HepG2 (cell line): ENCODE measurements at regions not wholly inside any gene's neighbourhood (a gene's known extent, or its start where the extent isn't known, plus 50 kb on each side); places are given as distances from the start of the nearest gene placed in this dataset.

Source experiments
- ATAC-seq: fragments of 200-7000 bp; cut with Tn5 transposase; 3 replicates; pipeline ENCODE4 v1.9.1; 2020; ENCODE audit warnings: mild to moderate bottlenecking, moderate library complexity
- BruUV-seq: library from RNA; stranded (reverse); fragments of 400-500 nt; replicated peaks from 2 replicates; lab custom pipeline; 2021; lab: Mats Ljungman, UMichigan
- CTCF ChIA-PET: fragments of 300-600 bp; formaldehyde crosslinking; extraction: SDS; loops from one replicate; lab custom pipeline; 2021; ENCODE audit warnings: low total read pairs, inconsistent platforms, low intra/inter-chr PET ratio; lab: Yijun Ruan, JAX
- POLR2A ChIA-PET: fragments of 350-600 bp; sonication (Branson Sonifier 250); formaldehyde crosslinking; loops from one replicate; lab custom pipeline; 2020; ENCODE audit warnings: antibody characterized with exemption, inconsistent platforms; lab: Yijun Ruan, JAX
- DNase-seq: peaks from one replicate; pipeline ENCODE4 v3.0.0-alpha.2; 2015; ENCODE audit warnings: low spot score
- FAIRE-seq: peaks from 3 replicates; lab custom pipeline; 2011; peaks lifted over from hg19 to GRCh38; lab: Jason Lieb, UNC
- H2AFZ ChIP-seq: one replicate; pipeline ENCODE4 v1.6.1; 2011; ENCODE audit warnings: low read length, inconsistent platforms
- H3K27ac ChIP-seq: fragments of 300-600 bp; 3 replicates; pipeline ENCODE4 v1.8.0; 2011; ENCODE audit warnings: mixed run types, mild to moderate bottlenecking, mixed read lengths, low read length, inconsistent platforms; ENCODE audit not compliant: insufficient read depth; ENCODE audit errors: extremely low read length
- H3K27me3 ChIP-seq, 2 experiments: fragments of 200-600 bp in 1 of 2; 2 replicates in 1 of 2; 3 replicates in 1 of 2; pipeline versions ENCODE4 v1.6.0 to v1.8.0; 2011; ENCODE audit warnings: low read length in 2 of 2, mild to moderate bottlenecking in 2 of 2, moderate library complexity in 2 of 2, inconsistent platforms in 1 of 2; ENCODE audit not compliant: insufficient read depth in 2 of 2, control insufficient read depth in 1 of 2
- H3K36me3 ChIP-seq, 2 experiments: fragments of 200-600 bp in 1 of 2; replicated peaks in 1 of 2; 2 replicates in 1 of 2; 3 replicates in 1 of 2; pipeline versions ENCODE4 v1.5.1 to v1.8.0; 2011; ENCODE audit warnings: low read length in 2 of 2, inconsistent platforms in 1 of 2; ENCODE audit not compliant: insufficient read depth in 2 of 2, control insufficient read depth in 1 of 2
- H3K4me1 ChIP-seq: 2 replicates; pipeline ENCODE4 v1.5.1; 2012; ENCODE audit warnings: low read length, inconsistent platforms; ENCODE audit not compliant: insufficient read depth
- H3K4me2 ChIP-seq: 2 replicates; pipeline ENCODE4 v1.6.0; 2011; ENCODE audit warnings: low read depth, low read length, inconsistent platforms
- H3K4me3 ChIP-seq, 3 experiments: fragments of 200-600 bp in 1 of 3; sonication (generic), shearing (Covaris generic) in 1 of 3; replicated peaks in 1 of 3; 2 replicates each; pipeline ENCODE4 v1.5.1; 2011 to 2016; ENCODE audit warnings: low read length in 3 of 3, inconsistent platforms in 2 of 3, low read depth in 2 of 3, mild to moderate bottlenecking in 2 of 3, control low read depth in 1 of 3, mixed read lengths in 1 of 3; ENCODE audit not compliant: insufficient read depth in 1 of 3
- H3K79me2 ChIP-seq: one replicate; pipeline ENCODE4 v1.6.1; 2011; ENCODE audit warnings: low read length, inconsistent platforms; ENCODE audit not compliant: insufficient read depth
- H3K9ac ChIP-seq: 2 replicates; pipeline ENCODE4 v1.6.0; 2011; ENCODE audit warnings: mild to moderate bottlenecking, low read depth, low read length, inconsistent platforms; ENCODE audit not compliant: insufficient read depth
- H3K9me3 ChIP-seq: 2 replicates; pipeline ENCODE4 v1.5.1; 2012; ENCODE audit warnings: mild to moderate bottlenecking, low read length
- H4K20me1 ChIP-seq: 2 replicates; pipeline ENCODE4 v1.6.0; 2011; ENCODE audit warnings: inconsistent platforms, mild to moderate bottlenecking, low read length, moderate library complexity; ENCODE audit not compliant: insufficient read depth
- CBX2 ChIP-seq, 2 experiments: fragments of 200-600 bp in 1 of 2; sonication (generic); formaldehyde crosslinking in 1 of 2; IDR thresholded peaks; 2 replicates each; pipeline versions ENCODE4 v1.7.0 to v1.8.1; 2018 to 2022; ENCODE audit warnings: low read depth in 2 of 2, low read length in 1 of 2, mild to moderate bottlenecking in 1 of 2, missing genetic modification reagents in 1 of 2
- CCDC6 ChIP-seq: sonication (generic); formaldehyde crosslinking; IDR thresholded peaks from 2 replicates; pipeline ENCODE4 v1.8.1; 2022; ENCODE audit warnings: mild to moderate bottlenecking, missing genetic modification reagents, moderate library complexity
- CEBPB ChIP-seq: IDR thresholded peaks from 2 replicates; pipeline ENCODE4 v1.6.1; 2011; ENCODE audit warnings: low read depth, low read length, improper control_type of control experiment, borderline replicate concordance
- FOSL2 ChIP-seq: sonication (generic); formaldehyde crosslinking; IDR thresholded peaks from 2 replicates; pipeline ENCODE4 v1.4.0; 2020; ENCODE audit warnings: missing genetic modification reagents
- HOXA9 ChIP-seq: sonication (generic); formaldehyde crosslinking; IDR thresholded peaks from 2 replicates; pipeline ENCODE4 v1.8.1; 2022; ENCODE audit warnings: missing genetic modification reagents, mild to moderate bottlenecking, moderate library complexity, borderline replicate concordance
- KDM4B ChIP-seq: sonication (generic); formaldehyde crosslinking; IDR thresholded peaks from 2 replicates; pipeline ENCODE4 v1.4.0; 2020; ENCODE audit warnings: missing genetic modification reagents
- LCORL ChIP-seq, 2 experiments: fragments of 450-650 bp in 1 of 2; sonication (generic) in 1 of 2; formaldehyde crosslinking in 1 of 2; IDR thresholded peaks; 2 replicates each; pipeline versions ENCODE4 v1.5.0 to v1.6.1; 2017 to 2020; ENCODE audit warnings: antibody characterized with exemption in 1 of 2, missing genetic modification reagents in 1 of 2
- RAD21 ChIP-seq: fragments of 450-650 bp; formaldehyde crosslinking; IDR thresholded peaks from 2 replicates; pipeline ENCODE4 v1.5.0; 2020; ENCODE audit warnings: mild to moderate bottlenecking
- RARA ChIP-seq: IDR thresholded peaks from 2 replicates; pipeline ENCODE4 v1.6.1; 2016; ENCODE audit warnings: missing genetic modification reagents, missing compliant biosample characterization
- REXO4 ChIP-seq: sonication (generic); formaldehyde crosslinking; IDR thresholded peaks from 2 replicates; pipeline ENCODE4 v1.8.0; 2022; ENCODE audit warnings: missing genetic modification reagents, mild to moderate bottlenecking, borderline replicate concordance
- TARDBP ChIP-seq: sonication (generic); formaldehyde crosslinking; IDR thresholded peaks from 2 replicates; pipeline ENCODE4 v1.8.0; 2022; ENCODE audit warnings: mild to moderate bottlenecking, missing genetic modification reagents
- TCF12 ChIP-seq, 2 experiments: fragments of 450-650 bp in 1 of 2; sonication (generic) in 1 of 2; formaldehyde crosslinking in 1 of 2; IDR thresholded peaks; 2 replicates each; pipeline versions ENCODE4 v1.6.1 to v1.8.0; 2017 to 2022; ENCODE audit warnings: antibody characterized with exemption in 1 of 2, mild to moderate bottlenecking in 1 of 2, missing genetic modification reagents in 1 of 2, moderate library complexity in 1 of 2
- WIZ ChIP-seq: sonication (generic); formaldehyde crosslinking; IDR thresholded peaks from 2 replicates; pipeline ENCODE4 v1.5.1; 2020; ENCODE audit warnings: mild to moderate bottlenecking, missing genetic modification reagents
- ZFP36 ChIP-seq: fragments of 150-350 bp; IDR thresholded peaks from 2 replicates; pipeline ENCODE4 v1.6.1; 2018; ENCODE audit warnings: borderline replicate concordance, low read length, low read depth; ENCODE audit not compliant: partially characterized antibody
- ZNF24 ChIP-seq: fragments of 450-650 bp; IDR thresholded peaks from 2 replicates; pipeline ENCODE4 v1.6.1; 2017; ENCODE audit warnings: antibody characterized with exemption, mild to moderate bottlenecking
- ZNF460 ChIP-seq: sonication (generic); formaldehyde crosslinking; IDR thresholded peaks from 2 replicates; pipeline ENCODE4 v1.5.1; 2020; ENCODE audit warnings: missing genetic modification reagents, mild to moderate bottlenecking, borderline replicate concordance
- ZNF616 ChIP-seq: sonication (generic); formaldehyde crosslinking; IDR thresholded peaks from 2 replicates; pipeline ENCODE4 v1.5.0; 2020; ENCODE audit warnings: low read depth, mild to moderate bottlenecking, missing genetic modification reagents
- ZNF629 ChIP-seq: sonication (generic); formaldehyde crosslinking; conservative IDR thresholded peaks from 2 replicates; pipeline ENCODE4 v1.5.0; 2020; ENCODE audit warnings: missing genetic modification reagents
- ZNF660 ChIP-seq: sonication (generic); formaldehyde crosslinking; IDR thresholded peaks from 2 replicates; pipeline ENCODE4 v1.5.1; 2020; ENCODE audit warnings: mild to moderate bottlenecking, low read depth, missing genetic modification reagents, borderline replicate concordance
- WGBS: methylation state at CpG from one replicate; pipeline ENCODE4 v1.1.6; 2017; ENCODE audit warnings: low lambda C conversion rate; 5-methylcytosine and 5-hydroxymethylcytosine counted together
- in situ Hi-C: cut with HindIII; loops from 2 replicates; pipeline ENCODE4 v1.10.0; 2017; ENCODE audit warnings: low pct_unique_long_range_greater_than_20kb; ENCODE audit not compliant: extremely low pct_ligation_motif_present
- intact Hi-C: fragments of 100-400 bp; cut with micrococcal nuclease; formaldehyde crosslinking; loops from one replicate; pipeline ENCODE4 v1.10.0; 2022; ENCODE audit not compliant: unreplicated experiment
- TF ChIP-seq, protein P1 (sequence below): sonication (generic); formaldehyde crosslinking; IDR thresholded peaks from 2 replicates; pipeline ENCODE4 v1.8.1; 2023; ENCODE audit warnings: mild to moderate bottlenecking, inconsistent platforms, moderate library complexity, missing genetic modification reagents, borderline replicate concordance

DNA sequence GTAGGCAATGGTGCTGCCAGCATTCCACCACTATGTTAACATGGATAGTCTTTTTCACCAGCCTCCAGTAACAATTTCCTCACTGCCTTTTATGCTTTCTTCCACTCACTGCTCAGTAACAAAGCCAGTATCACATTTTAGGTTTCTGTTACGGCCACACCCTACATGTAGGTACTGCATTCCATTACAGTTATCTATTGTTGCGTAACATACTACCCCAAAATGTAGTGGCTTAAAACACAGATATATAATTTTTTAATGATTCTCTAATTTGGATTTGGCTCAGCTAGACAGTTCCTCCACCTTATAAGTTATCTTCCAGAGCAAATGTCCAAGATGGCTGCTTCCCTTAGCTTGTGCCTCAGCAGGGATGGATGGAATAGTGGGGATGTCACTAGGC is 498.7 kb upstream of the ACVR2A start:
- ChIA-PET POLR2A (no interaction called here), CTCF (no interaction called here)
- no peaks in the 10 kb centered on the region for H3K27me3 ChIP-seq
- FAIRE-seq (no peak), ATAC-seq (no peak), DNase-seq (no peak)
- H3K9me3 ChIP-seq, result no peaks in the 10 kb centered on the region; the same call in 1 of the 2 replicates
- WGBS, result 70% methylated on average over 2 of the region's 2 CpGs
- no peak overlapping the region for H3K27ac ChIP-seq
- no TSS peak for BruUV-seq
- no peaks in the 10 kb centered on the region for H4K20me1 ChIP-seq
- TF ChIP-seq HOXA9 (CRISPR knock-in tag), result no peak
- TF ChIP-seq RARA (CRISPR knock-in tag), result no peak
- TF ChIP-seq ZNF24, result no peak
- TF ChIP-seq TCF12 (IDR thresholded peaks at IDR 0.05), result no peak
- no peak for TF ChIP-seq TCF12 (CRISPR knock-in tag; IDR thresholded peaks at IDR 0.05)
- no peak for TF ChIP-seq CCDC6 (CRISPR knock-in tag)
- peak; percentile 82 for TF ChIP-seq CEBPB
- no peak for TF ChIP-seq LCORL (IDR thresholded peaks at IDR 0.05)
- TF ChIP-seq LCORL (CRISPR knock-in tag; IDR thresholded peaks at IDR 0.05), result no peak
- intact Hi-C loops, result no loop called here
- in situ Hi-C loops, result no loop called here
- H2AFZ ChIP-seq, result no peak overlapping the region
- H3K36me3 ChIP-seq, result no peaks in the 10 kb centered on the region
- H3K9ac ChIP-seq, result no peak overlapping the region
- no peaks in the 10 kb centered on the region for H3K4me1 ChIP-seq
- H3K4me3 ChIP-seq, result no peak overlapping the region
- no peaks in the 10 kb centered on the region for H3K79me2 ChIP-seq
- no peak overlapping the region for H3K4me2 ChIP-seq

DNA sequence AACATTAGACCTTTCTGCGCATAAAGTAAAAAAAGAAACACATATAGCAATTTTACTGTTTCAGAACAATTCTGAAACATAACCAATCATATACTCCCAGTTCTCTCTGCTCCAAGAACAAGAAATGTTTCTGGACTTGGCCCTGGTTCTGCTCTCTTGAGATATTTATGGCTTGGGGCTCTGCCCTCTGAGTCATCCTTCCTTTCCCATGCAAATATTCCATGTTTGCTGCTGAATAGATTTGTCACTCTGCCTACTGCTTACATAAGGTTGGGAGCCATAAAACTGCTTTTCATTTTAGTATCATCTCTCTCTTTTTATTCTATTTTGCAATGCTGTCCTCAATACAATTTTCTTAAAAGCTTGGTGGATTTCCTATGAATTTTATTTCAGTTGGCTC is 499.6 kb upstream of the ACVR2A start:
- in situ Hi-C loops, result no loop called here
- H3K27ac ChIP-seq, result no peak overlapping the region
- no peak for TF ChIP-seq ZFP36
- TF ChIP-seq RARA (CRISPR knock-in tag), result no peak
- TF ChIP-seq ZNF660, result no peak
- no peak for TF ChIP-seq WIZ
- no peak for TF ChIP-seq REXO4
- TF ChIP-seq KDM4B (CRISPR knock-in tag), result no peak
- TF ChIP-seq, protein P1, sequence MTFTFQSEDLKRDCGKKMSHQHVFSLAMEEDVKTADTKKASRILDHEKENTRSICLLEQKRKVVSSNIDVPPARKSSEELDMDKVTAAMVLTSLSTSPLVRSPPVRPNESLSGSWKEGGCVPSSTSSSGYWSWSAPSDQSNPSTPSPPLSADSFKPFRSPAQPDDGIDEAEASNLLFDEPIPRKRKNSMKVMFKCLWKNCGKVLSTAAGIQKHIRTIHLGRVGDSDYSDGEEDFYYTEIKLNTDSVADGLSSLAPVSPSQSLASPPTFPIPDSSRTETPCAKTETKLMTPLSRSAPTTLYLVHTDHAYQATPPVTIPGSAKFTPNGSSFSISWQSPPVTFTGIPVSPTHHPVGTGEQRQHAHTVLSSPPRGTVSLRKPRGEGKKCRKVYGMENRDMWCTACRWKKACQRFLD (CRISPR knock-in tag), result no peak
- TF ChIP-seq CBX2 (IDR thresholded peaks at IDR 0.05; ENCODE audit: low read depth, low read length), result no peak
- TF ChIP-seq CBX2 (CRISPR knock-in tag; IDR thresholded peaks at IDR 0.05; ENCODE audit: low read depth), result no peak
- no peak for TF ChIP-seq ZNF616
- no peak for TF ChIP-seq ZNF460 (CRISPR knock-in tag)
- TF ChIP-seq ZNF629 (CRISPR knock-in tag), result no peak
- no peak for TF ChIP-seq FOSL2 (CRISPR knock-in tag)
- TF ChIP-seq RAD21 (CRISPR knock-in tag), result no peak
- TF ChIP-seq TARDBP (CRISPR knock-in tag), result no peak

More for the DNA sequence above, 499.6 kb upstream of the ACVR2A start:
- Histone ChIP-seq H3K36me3 (no peaks in the 10 kb centered on the region), H3K79me2 (no peaks in the 10 kb centered on the region), H3K4me3 (no peak overlapping the region), H4K20me1 (no peaks in the 10 kb centered on the region), H3K9ac (no peak overlapping the region), H3K4me1 (no peaks in the 10 kb centered on the region), H3K9me3 (no peaks in the 10 kb centered on the region; the same call in 1 of the 2 replicates), H2AFZ (no peak overlapping the region), H3K4me2 (no peak overlapping the region), H3K27me3 (no peaks in the 10 kb centered on the region)
- no TSS peak for BruUV-seq
- intact Hi-C loops, result no loop called here
- FAIRE-seq (no peak), ATAC-seq (no peak), DNase-seq (no peak)
- WGBS, result 58% methylated on average over 1 of the region's 1 CpG
- CTCF ChIA-PET, result no interaction called here
- POLR2A ChIA-PET, result no interaction called here
